Transverse colon (tissue), 4 donors: ENCODE measurements at regions not wholly inside any gene's neighbourhood (a gene's known extent, or its start where the extent isn't known, plus 50 kb on each side); places are given as distances from the start of the nearest gene placed in this dataset.
"Not testable (repeated sequence)": the region's sequence is repeated elsewhere in the genome, so short reads cannot be mapped to it uniquely, and the experiment has no call there.

ENCODE experiments used
- DNase-seq: peaks from one replicate; pipeline ENCODE4 v3.0.0-alpha.2; 2019
- H3K27ac ChIP-seq, 4 donors: fragments of 200-600 bp; sonication (generic); 2 replicates each; pipeline ENCODE4 v1.5.1; 2016 to 2018; ENCODE audit warnings: inconsistent platforms in 4 of 4
- H3K27me3 ChIP-seq: fragments of 200-600 bp; sonication (generic); 2 replicates; pipeline ENCODE4 v1.5.1; 2017; ENCODE audit warnings: inconsistent platforms
- H3K36me3 ChIP-seq, 4 donors: fragments of 200-600 bp; sonication (generic); 2 replicates each; pipeline ENCODE4 v1.5.1; 2017 to 2019; ENCODE audit warnings: inconsistent platforms in 4 of 4
- H3K4me1 ChIP-seq, 4 donors: fragments of 200-600 bp; sonication (generic); 2 replicates each; pipeline ENCODE4 v1.5.1; 2017 to 2020; ENCODE audit warnings: inconsistent platforms in 4 of 4
- H3K4me3 ChIP-seq, 4 donors: fragments of 200-600 bp; sonication (generic); 1 replicate in 1 of 4; 2 replicates in 3 of 4; pipeline versions ENCODE4 v1.5.1 to v1.6.1; 2017 to 2019; ENCODE audit warnings: inconsistent platforms in 4 of 4
- H3K9me3 ChIP-seq, 2 donors: fragments of 200-600 bp; sonication (generic); 2 replicates each; pipeline ENCODE4 v1.5.1; 2017 to 2019; ENCODE audit warnings: inconsistent platforms in 2 of 2
- CTCF ChIP-seq, 5 experiments: fragments of 200-600 bp in 3 of 5; fragments of 450-650 bp in 2 of 5; sonication (generic) in 3 of 5; IDR thresholded peaks; 1 replicate in 2 of 5; 2 replicates in 3 of 5; pipeline ENCODE4 v1.5.1; 2016 to 2017; ENCODE audit warnings: antibody characterized with exemption in 5 of 5, inconsistent platforms in 3 of 5, mild to moderate bottlenecking in 2 of 5, moderate library complexity in 1 of 5
- EP300 ChIP-seq: sonication (generic); formaldehyde crosslinking; IDR thresholded peaks from one replicate; pipeline ENCODE4 v1.6.1; 2017; ENCODE audit warnings: antibody characterized with exemption, low read depth
- POLR2A ChIP-seq: fragments of 450-650 bp; IDR thresholded peaks from one replicate; pipeline ENCODE4 v1.6.1; 2016; ENCODE audit warnings: antibody characterized with exemption, mild to moderate bottlenecking, moderate library complexity
- POLR2AphosphoS5 ChIP-seq, 3 donors: sonication (generic); formaldehyde crosslinking; IDR thresholded peaks; one replicate each; pipeline ENCODE4 v1.6.1; 2016; ENCODE audit warnings: antibody characterized with exemption in 3 of 3
- WGBS, 2 donors: methylation state at CpG; one replicate each; pipeline ENCODE4 v1.1.5; 2018; ENCODE audit warnings: low coverage in 1 of 2; 5-methylcytosine and 5-hydroxymethylcytosine counted together
- in situ Hi-C, 4 donors: fragments of 200-750 bp; cut with MboI; loops; one replicate each; pipeline versions ENCODE4 v1.15.0 to v1.15.1; 2017; ENCODE audit warnings: low sequenced_read_pairs in 3 of 4, low pct_ligation_motif_present in 1 of 4, low pct_unique_long_range_greater_than_20kb in 1 of 4
- intact Hi-C: fragments of 100-400 bp; cut with DNase I; formaldehyde crosslinking; loops from one replicate; pipeline ENCODE4 v1.15.1; 2023; ENCODE audit warnings: low total_unique reads

DNA sequence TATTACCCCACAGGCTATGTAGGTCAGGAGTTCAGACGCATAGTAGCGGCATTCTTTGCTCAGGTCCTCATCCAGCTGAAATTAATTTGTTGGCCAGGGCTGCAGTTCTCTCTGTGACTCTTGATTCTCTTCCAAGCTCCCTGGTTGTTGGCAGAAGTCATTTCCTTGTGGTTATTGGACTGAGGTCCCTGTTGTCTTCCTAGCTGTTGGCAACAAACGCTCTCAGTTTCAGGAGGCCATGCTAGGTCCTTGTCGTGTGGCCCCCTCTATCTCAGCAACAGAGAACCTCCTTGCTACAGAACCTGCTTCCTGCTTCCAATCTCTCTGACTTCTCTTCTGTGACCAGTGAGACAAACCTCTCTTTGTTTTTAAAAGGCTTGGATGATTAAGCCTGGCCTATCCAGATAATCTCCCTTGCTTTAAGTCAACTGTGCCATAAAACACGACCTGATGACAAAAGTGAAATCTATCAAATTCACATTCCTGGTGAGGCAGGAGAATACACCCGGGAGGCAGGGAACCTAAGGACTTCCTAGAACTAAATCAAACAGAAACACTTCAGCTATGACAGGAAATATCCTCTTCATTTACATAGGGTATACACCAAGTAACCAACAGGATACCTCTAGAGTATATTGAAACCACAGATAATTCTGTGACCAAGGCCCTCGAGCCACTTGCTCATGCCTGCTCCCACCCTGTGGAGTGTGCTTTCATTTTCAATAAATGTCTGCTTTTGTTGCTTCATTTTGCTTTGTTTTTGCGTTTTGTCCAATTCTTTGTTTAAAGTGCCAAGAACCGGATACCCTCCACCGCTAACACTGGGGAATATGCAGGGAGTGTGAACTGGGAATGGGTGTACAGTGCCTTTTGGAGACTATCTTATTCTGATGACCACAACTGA lies 196.0 kb downstream of the BTBD3 start:
- intact Hi-C loops (no loop called here), in situ Hi-C loops (no loop called here)
- Histone ChIP-seq H3K4me1 (peaks cover 0 to 9% (median 0%) of the 10 kb centered on the region in 4 donors), H3K36me3 (no peaks in the 10 kb centered on the region), H3K27me3 (no peaks in the 10 kb centered on the region), H3K27ac (peak overlapping the region in 1 of 4 donors; percentile 25), H3K9me3 (peaks cover 0 to 1% of the 10 kb centered on the region in 2 donors), H3K4me3 (no peak overlapping the region)
- 50 to 60% methylated on average over 9 to 10 of the region's 10 CpGs for WGBS, 2 donors
- DNase-seq = no peak
- no peak for TF ChIP-seq POLR2A
- TF ChIP-seq POLR2AphosphoS5 (IDR thresholded peaks at IDR 0.05) = no peak

DNA sequence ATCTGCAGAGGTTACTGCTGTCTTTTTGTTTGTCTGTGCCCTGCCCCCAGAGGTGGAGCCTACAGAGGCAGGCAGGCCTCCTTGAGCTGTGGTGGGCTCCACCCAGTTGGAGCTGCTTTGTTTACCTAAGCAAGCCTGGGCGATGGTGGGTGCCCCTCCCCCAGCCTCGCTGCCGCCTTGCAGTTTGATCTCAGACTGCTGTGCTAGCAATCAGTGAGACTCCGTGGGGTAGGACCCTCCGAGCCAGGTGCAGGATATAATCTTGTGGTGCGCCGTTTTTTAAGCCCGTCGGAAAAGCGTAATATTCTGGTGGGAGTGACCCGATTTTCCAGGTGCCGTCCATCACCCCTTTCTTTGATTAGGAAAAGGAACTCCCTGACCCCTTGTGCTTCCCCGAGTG lies 211.4 kb downstream of the BTBD3 start:
- DNase-seq, in situ Hi-C loops, intact Hi-C loops, H3K27me3 ChIP-seq, H3K4me3 ChIP-seq, H3K36me3 ChIP-seq, H3K9me3 ChIP-seq, H3K27ac ChIP-seq, H3K4me1 ChIP-seq: not testable (repeated sequence)
- WGBS, 2 donors = 67 to 79% methylated on average over 7 to 13 of the region's 13 CpGs

DNA sequence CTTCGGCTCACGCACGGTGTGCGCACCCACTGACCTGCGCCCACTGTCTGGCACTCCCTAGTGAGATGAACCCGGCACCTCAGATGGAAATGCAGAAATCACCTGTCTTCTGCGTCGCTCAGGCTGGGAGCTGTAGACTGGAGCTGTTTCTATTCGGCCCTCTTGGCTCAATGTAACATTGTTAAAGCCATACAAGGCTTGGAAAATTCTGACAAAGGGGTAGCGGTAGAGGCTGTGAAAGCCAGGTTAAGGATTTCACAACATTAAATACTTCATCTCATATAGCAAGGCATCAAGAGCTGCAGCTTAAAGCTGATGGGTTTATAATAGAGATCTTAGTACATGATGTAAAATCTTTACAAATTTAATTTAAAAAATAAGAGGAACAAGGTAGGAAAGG lies 211.8 kb downstream of the BTBD3 start:
- in situ Hi-C loops = not testable (repeated sequence)

DNA sequence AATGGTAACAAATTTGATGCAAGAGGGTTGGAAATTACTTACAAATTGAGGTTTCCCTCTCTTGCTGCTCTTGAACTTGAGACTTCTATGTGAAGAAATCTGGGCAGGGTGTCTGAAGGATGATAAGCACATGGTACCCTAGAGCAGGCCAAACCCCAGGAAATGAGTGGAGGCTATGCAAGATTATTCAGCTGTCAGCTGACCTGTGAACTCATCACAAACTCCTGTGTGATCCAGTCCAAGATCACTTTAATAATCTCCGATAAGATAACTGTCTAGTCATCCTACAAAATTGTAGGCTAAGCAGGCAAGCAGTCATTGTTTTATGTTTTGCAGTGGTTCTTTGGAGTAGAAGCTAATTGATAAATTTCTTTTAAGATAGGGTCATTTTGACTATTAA lies 213.1 kb downstream of the BTBD3 start:
- 89 to 100% methylated on average over 1 of the region's 1 CpG for WGBS, 2 donors
- in situ Hi-C loops = no loop called here

More for the DNA sequence above, 211.8 kb downstream of the BTBD3 start:
- H3K4me1 ChIP-seq, H3K4me3 ChIP-seq, H3K9me3 ChIP-seq, H3K27me3 ChIP-seq, intact Hi-C loops, H3K36me3 ChIP-seq, DNase-seq, H3K27ac ChIP-seq: not testable (repeated sequence)
- WGBS, 2 donors = 87% methylated on average over 10 of the region's 10 CpGs; no CpG with 5 or more reads in 1 of the 2 donors

GRCh38 chr20:12133553-12133952 lies 215.9 kb downstream of the BTBD3 start:
- intact Hi-C loops = no loop called here
- Histone ChIP-seq H3K4me1 (no peaks in the 10 kb centered on the region), H3K27ac (no peak overlapping the region), H3K36me3 (no peaks in the 10 kb centered on the region), H3K27me3 (no peaks in the 10 kb centered on the region), H3K4me3 (no peak overlapping the region), H3K9me3 (peaks cover 4% of the 10 kb centered on the region in 2 donors)
- DNase-seq = no peak
- TF ChIP-seq EP300 (no peak), POLR2AphosphoS5 (IDR thresholded peaks at IDR 0.05) (no peak), CTCF (IDR thresholded peaks at IDR 0.05) (no peak), POLR2A (no peak)
- in situ Hi-C loops = no loop called here
- 63 to 76% methylated on average over 2 of the region's 2 CpGs for WGBS, 2 donors

More for the DNA sequence above, 213.1 kb downstream of the BTBD3 start:
- H3K4me3 ChIP-seq = no peak overlapping the region
- intact Hi-C loops = no loop called here
- no peaks in the 10 kb centered on the region for H3K9me3 ChIP-seq
- H3K4me1 ChIP-seq = no peaks in the 10 kb centered on the region
- no peaks in the 10 kb centered on the region for H3K36me3 ChIP-seq
- TF ChIP-seq POLR2A (no peak), CTCF (IDR thresholded peaks at IDR 0.05) (no peak), POLR2AphosphoS5 (IDR thresholded peaks at IDR 0.05) (no peak), EP300 (no peak)
- no peaks in the 10 kb centered on the region for H3K27me3 ChIP-seq
- no peak overlapping the region for H3K27ac ChIP-seq
- DNase-seq = no peak

GRCh38 chr20:12145951-12146350 lies 228.3 kb downstream of the BTBD3 start:
- 81 to 89% methylated on average over 1 of the region's 1 CpG for WGBS, 2 donors
- H3K36me3 ChIP-seq, H3K9me3 ChIP-seq, intact Hi-C loops, H3K4me3 ChIP-seq, DNase-seq, H3K4me1 ChIP-seq, H3K27me3 ChIP-seq, in situ Hi-C loops, H3K27ac ChIP-seq: not testable (repeated sequence)
